Renal pelvis (tissue), 1 donor: ENCODE measurements at regions not wholly inside any gene's neighbourhood (a gene's known extent, or its start where the extent isn't known, plus 50 kb on each side); places are given as distances from the start of the nearest gene placed in this dataset.
"Not testable (repeated sequence)": the region's sequence is repeated elsewhere in the genome, so short reads cannot be mapped to it uniquely, and the experiment has no call there.

Experiments
- DNase-seq: peaks from one replicate; pipeline ENCODE4 v3.0.0-alpha.2; 2013

- DNase-seq: no peak
Measured at GRCh38 chr7:124247691-124248090, 214.8 kb upstream of the TMEM229A start.

DNA sequence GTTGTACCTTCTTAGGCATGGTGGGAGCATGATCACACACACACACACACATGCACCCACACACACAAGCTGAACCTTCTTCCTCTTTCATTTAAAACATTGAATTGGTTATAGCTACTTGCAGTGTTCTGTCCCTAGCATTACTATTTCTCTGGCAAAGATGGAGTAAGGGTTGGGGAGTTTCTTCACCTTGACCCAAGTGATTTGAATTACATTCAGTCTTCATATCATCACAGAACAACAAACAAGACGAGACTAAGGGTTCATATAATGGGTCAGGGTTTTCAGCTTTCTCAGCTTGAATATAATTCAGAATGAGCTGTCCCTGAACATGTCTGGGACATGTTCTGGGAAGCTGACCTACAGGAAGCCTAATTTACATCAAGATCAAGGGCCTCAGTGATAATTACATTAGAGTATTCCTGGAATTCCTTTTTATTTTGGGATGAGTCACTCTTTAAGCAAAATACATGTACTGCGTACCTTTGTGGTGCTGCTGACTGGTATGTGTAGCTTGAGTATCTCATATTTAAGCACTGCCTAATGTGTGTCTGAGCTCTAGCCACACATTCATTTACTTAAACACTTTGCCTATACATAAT, 213.5 kb upstream of the TMEM229A start:
- no peak for DNase-seq

- not testable (repeated sequence) for DNase-seq
Measured at GRCh38 chr7:124244469-124244868, 211.6 kb upstream of the TMEM229A start.

GRCh38 chr7:124219681-124220080, 186.8 kb upstream of the TMEM229A start:
- no peak for DNase-seq

GRCh38 chr7:124208642-124209041, 175.8 kb upstream of the TMEM229A start:
- no peak for DNase-seq

- no peak for DNase-seq
Measured at GRCh38 chr7:124208173-124208572, 175.3 kb upstream of the TMEM229A start.

GRCh38 chr7:124205526-124205925, 172.7 kb upstream of the TMEM229A start:
- no peak for DNase-seq

GRCh38 chr7:124202546-124202945, 169.7 kb upstream of the TMEM229A start:
- DNase-seq: no peak

DNA sequence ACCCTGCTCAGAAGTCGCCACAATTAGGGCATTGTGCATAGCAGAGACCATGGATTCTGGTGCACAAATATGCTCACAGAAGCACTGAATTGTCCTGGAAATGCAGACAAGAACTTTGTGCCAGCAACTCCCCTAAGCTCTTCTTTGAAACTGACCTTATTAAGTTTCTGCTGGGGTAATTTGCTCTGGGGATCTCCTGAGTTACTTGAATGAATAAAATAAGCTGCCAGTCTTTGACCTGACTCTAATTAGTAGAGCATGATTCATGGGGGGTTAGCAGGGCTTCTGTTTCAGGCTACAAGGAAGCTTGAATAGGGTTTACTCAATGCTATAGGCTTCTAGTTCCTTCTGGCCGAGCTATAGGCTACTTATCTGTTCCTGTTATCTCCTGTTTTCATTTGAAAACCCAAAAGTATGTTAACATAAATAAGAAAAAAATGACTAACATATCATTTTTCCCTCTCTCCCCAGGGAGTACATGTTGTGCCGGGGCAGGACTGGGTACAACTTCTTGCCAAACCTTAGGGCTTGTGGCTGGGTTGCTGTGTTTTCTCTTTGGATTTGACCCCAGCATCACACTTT, 169.0 kb upstream of the TMEM229A start:
- peak; percentile 26 for DNase-seq

- no peak for DNase-seq
Measured at GRCh38 chr7:124196519-124196918, 163.7 kb upstream of the TMEM229A start.

DNA sequence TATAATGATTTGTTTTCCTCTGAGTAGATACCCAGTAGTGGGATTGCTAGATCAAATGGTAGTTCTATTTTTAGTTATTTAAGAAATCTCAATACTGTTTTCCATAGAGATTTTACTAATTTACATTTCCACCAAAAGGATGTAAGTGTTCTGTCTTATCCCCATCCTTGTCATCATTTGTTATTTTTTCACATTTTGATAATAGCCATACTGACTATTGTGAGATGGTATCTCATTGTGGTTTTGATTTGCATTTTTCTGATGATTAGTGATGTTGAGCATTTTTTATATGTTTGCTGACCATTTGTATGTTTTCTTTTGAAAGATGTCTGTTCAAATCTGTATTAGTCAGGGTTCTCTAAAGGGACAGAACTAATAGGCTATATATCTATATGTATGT, 160.0 kb upstream of the TMEM229A start:
- DNase-seq: no peak

GRCh38 chr7:124191713-124192112, 158.8 kb upstream of the TMEM229A start:
- DNase-seq: no peak

DNA sequence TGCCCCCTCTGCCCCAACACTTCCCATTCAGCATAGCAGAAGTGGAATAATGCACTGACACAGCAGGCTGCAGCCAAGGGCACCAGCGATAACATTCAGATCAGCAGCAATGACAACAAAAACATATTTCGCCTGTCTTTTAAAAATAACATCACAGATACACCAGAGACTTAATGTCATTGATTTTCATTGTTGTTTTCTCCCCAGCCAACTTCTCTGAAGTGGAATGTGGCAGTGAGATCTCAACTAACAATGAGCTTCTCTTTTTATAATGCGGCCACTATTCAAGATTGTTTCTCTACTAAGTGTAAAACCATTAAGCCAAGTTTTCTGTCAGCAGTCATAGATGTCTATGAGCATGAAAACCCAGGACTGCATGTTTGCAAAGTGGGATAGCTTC, 158.2 kb upstream of the TMEM229A start:
- no peak for DNase-seq

DNA sequence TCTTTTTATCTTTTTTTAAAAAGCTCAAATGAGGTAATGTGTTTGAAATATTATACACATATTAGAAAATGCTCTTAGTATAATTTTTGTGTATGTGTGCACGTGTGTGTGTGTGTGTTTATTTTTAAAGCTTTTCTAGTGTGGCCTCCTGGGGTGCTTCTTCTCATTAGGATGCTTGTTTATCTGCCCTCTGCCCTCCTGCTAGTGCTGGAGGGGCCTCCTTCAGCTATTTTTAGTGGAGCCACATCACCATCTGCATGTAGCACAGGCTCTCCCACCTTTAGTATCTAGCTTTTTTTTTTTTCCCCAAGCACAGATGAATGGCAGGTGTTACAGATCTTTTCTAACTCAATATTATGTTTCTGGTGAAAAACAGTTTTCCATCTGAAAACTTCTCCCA, 155.7 kb upstream of the TMEM229A start:
- no peak for DNase-seq

- DNase-seq: no peak
Measured at GRCh38 chr7:124187962-124188361, 155.1 kb upstream of the TMEM229A start.

DNA sequence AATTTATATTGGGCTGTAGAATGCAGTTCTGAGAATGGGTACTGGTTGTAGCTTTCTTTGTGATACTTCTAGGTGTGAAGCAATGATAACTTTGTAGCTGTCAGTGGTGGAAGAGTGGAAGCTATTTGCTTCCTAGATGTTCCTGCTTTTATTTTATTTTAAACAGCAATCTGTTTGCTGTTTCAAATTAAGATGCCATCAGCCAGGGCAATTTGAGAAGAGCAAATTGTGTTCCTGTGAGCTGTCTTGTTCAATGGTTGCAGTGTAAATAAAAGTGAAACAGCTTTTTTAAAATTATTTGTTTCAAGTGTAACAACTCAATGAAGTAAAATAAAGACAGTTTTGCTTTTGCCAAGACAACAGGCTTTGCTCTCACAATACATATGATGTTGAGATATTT, 150.8 kb upstream of the TMEM229A start:
- no peak for DNase-seq

GRCh38 chr7:124179641-124180040, 146.8 kb upstream of the TMEM229A start:
- no peak for DNase-seq

GRCh38 chr7:124177891-124178290, 145.0 kb upstream of the TMEM229A start:
- DNase-seq: no peak

GRCh38 chr7:124171812-124172211, 138.9 kb upstream of the TMEM229A start:
- not testable (repeated sequence) for DNase-seq

DNA sequence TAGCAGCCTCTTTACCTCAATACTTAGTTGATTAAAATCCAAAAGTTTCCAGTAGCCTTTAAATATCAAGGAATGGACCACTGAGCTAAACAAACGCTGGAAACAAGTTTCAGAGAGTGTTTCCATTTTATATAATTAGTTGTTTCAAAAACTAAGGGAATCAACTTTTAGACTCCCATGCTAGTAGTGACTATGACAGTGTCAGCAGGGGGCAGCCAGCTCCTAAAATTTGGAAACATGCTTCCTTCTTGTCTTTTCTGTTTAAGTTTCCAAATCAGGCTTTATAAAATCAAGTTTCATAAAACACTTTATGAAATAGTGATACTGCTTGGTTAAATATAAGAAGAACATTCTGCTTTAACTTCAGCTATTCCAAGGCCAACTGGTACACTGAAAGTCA, 138.2 kb upstream of the TMEM229A start:
- peak; percentile 14 for DNase-seq

DNA sequence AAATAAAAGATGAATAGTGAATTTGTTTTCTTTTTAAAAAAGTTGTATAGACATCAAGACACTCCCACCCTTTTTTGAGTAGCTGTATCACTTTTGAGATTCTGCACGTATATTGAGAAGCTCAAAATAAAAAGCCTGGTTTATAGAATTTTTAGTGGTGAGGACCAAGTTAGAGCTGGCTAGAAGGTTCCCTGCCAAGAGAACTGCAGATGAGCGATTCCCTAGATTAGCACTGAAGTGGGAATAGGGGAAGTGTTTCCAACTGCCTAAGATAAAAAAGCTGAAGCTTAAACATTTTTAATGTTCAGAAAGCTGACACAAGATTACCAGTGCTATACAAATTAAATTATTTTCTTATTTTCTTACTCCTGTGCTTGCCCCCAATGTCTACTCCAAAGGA, 135.7 kb upstream of the TMEM229A start:
- no peak for DNase-seq

GRCh38 chr7:124162667-124163066, 129.8 kb upstream of the TMEM229A start:
- DNase-seq: no peak

DNA sequence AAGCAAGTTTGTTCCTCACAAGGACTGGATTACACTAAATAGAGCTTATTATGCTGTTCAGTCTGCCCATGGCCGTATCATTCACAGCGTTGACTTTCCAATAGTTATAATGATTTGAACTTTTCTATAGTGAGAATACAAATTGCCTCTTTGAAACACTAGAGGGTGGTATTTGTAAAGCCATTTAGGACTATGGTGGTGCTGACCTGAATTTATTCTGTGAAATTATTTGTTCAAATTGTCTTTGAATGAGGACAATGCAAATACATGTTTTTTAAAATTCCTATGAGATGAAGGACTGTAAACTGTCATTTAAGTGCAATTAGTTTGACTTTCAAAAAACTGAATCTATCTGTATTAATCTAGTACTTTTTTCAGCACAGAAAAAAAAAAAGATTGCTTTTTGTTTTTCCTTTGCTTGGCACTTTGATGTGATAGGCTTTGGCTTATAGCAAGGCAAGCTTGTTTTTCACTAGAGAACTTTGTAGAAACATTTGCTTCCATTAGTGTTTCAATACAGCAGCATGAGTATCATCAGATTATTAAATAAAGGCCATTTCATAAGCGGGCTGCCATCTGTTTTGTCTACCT, 122.7 kb upstream of the TMEM229A start:
- peak; percentile 16 for DNase-seq
